NCI-H2227 (cell line): ENCODE measurements at regions not wholly inside any gene's neighbourhood (a gene's known extent, or its start where the extent isn't known, plus 50 kb on each side); places are given as distances from the start of the nearest gene placed in this dataset.
A peak's percentile ranks its signal among the peaks of the same experiment; 100 is the strongest.
"Not testable (repeated sequence)": the region's sequence is repeated elsewhere in the genome, so short reads cannot be mapped to it uniquely, and the experiment has no call there.

Experiments
- DNase-seq: peaks from one replicate; lab custom pipeline; 2025; ENCODE audit not compliant: unreplicated experiment; lab: John Stamatoyannopoulos, UW

GRCh38 chr6:37078814-37079213, 73.4 kb downstream of the FGD2 start:
- no peak for DNase-seq

GRCh38 chr6:37081042-37081607, 75.7 kb downstream of the FGD2 start:
- no peak for DNase-seq

GRCh38 chr6:37082390-37083130, 77.1 kb downstream of the FGD2 start:
- no peak for DNase-seq

GRCh38 chr6:37083243-37084138, 78.0 kb downstream of the FGD2 start:
- DNase-seq: peak; percentile 22

- not testable (repeated sequence) for DNase-seq
Observed at GRCh38 chr6:37084665-37085064, 79.2 kb downstream of the FGD2 start.

- no peak for DNase-seq
Observed at GRCh38 chr6:37085198-37085597, 79.7 kb downstream of the FGD2 start.

GRCh38 chr6:37088897-37089296, 81.1 kb upstream of the PIM1 start:
- DNase-seq: no peak

GRCh38 chr6:37089783-37090182, 80.2 kb upstream of the PIM1 start:
- no peak for DNase-seq

- not testable (repeated sequence) for DNase-seq
Observed at GRCh38 chr6:37091104-37091503, 78.8 kb upstream of the PIM1 start.

GRCh38 chr6:37091586-37091985, 78.4 kb upstream of the PIM1 start:
- not testable (repeated sequence) for DNase-seq

GRCh38 chr6:37092923-37093727, 76.8 kb upstream of the PIM1 start:
- DNase-seq: no peak

GRCh38 chr6:37093728-37094069, 76.3 kb upstream of the PIM1 start:
- DNase-seq: no peak

- no peak for DNase-seq
Observed at GRCh38 chr6:37095997-37096396, 74.0 kb upstream of the PIM1 start.

GRCh38 chr6:37097335-37097734, 72.6 kb upstream of the PIM1 start:
- no peak for DNase-seq

- DNase-seq: no peak
Observed at GRCh38 chr6:37099442-37099841, 70.5 kb upstream of the PIM1 start.

- no peak for DNase-seq
Observed at GRCh38 chr6:37100745-37101144, 69.2 kb upstream of the PIM1 start.

GRCh38 chr6:37101991-37102298, 68.0 kb upstream of the PIM1 start:
- DNase-seq: no peak

- peak; percentile 94 for DNase-seq
Observed at GRCh38 chr6:37102299-37103168, 67.4 kb upstream of the PIM1 start.

- DNase-seq: peak; percentile 76
Observed at GRCh38 chr6:37103169-37104039, 66.5 kb upstream of the PIM1 start.

- DNase-seq: no peak
Observed at GRCh38 chr6:37104824-37105147, 65.2 kb upstream of the PIM1 start.
